ENCODE measurements at regions not wholly inside any gene's neighbourhood (a gene's known extent, or its start where the extent isn't known, plus 50 kb on each side); places are given as distances from the start of the nearest gene placed in this dataset.

DNA sequence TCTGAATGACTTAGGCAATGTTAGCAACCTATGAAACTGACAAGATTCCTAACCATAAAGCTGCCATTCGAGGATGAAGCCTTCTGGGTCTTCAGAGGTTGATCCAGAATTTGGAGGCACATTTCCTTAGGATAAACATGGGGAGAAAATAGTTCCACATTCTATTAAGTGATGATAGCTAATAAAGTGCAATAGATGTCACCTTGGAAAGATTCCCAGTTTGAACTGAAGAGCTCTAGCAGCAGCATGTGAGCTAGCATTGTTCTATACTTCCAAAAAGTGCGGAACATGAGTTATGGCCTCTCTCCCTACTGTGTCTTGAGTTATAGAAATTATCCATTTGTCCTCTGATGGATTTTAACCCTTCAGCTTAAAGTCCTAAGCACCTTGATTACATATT lies 991.4 kb upstream of the SLIT2 start:
- TF ChIP-seq, protein P1, sequence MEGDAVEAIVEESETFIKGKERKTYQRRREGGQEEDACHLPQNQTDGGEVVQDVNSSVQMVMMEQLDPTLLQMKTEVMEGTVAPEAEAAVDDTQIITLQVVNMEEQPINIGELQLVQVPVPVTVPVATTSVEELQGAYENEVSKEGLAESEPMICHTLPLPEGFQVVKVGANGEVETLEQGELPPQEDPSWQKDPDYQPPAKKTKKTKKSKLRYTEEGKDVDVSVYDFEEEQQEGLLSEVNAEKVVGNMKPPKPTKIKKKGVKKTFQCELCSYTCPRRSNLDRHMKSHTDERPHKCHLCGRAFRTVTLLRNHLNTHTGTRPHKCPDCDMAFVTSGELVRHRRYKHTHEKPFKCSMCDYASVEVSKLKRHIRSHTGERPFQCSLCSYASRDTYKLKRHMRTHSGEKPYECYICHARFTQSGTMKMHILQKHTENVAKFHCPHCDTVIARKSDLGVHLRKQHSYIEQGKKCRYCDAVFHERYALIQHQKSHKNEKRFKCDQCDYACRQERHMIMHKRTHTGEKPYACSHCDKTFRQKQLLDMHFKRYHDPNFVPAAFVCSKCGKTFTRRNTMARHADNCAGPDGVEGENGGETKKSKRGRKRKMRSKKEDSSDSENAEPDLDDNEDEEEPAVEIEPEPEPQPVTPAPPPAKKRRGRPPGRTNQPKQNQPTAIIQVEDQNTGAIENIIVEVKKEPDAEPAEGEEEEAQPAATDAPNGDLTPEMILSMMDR (conservative IDR thresholded peaks at IDR 0.05; ENCODE audit: low read length): no peak
- H3K4me3 ChIP-seq (ENCODE audit: low read length): no peak overlapping the region

DNA sequence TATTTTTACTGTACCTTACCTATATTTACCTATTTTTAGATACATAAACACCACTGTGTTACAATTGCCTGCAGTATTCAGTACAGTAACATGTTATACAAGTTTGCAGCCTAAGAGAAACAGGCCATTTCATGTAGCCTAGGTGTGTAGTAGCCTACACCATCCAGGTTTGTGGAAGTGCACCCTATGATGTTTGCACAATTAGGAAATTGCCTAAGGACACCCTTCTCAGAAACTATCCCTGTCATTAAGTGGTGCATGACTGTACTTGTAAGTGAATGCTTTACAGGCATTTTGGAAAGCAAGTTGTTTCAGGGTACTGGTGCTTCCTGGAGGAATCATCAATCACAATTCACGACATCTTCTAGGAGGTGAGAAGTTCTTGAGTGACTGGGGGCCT lies 991.8 kb upstream of the SLIT2 start:
- no peak for DNase-seq (ENCODE audit: low read depth)
- H3K4me3 ChIP-seq (ENCODE audit: low read length): no peak overlapping the region
- TF ChIP-seq, protein P1 (conservative IDR thresholded peaks at IDR 0.05; ENCODE audit: low read length): no peak

More for the DNA sequence above, 991.4 kb upstream of the SLIT2 start:
- no peak for DNase-seq (ENCODE audit: low read depth)

DNA sequence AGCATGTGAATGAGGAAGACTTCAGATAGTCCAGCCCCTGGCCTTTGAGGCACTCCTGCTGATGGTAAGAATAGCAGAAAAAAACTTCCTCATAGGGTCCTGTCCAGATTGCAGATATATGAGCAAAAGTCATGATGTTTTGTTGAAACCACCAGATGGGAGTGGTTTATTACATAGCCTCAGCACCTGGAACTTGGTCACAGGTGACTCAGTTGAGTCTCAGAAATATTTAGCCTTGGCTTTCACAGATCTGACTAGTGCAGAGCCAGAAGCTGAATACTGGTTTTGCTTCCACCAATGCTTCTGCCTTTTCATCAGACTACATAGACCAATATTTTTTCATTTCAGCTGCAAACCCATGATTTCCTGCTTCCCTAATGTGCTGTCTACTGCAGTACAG lies 994.9 kb upstream of the SLIT2 start:
- no peak overlapping the region for H3K4me3 ChIP-seq (ENCODE audit: low read length)
- DNase-seq (ENCODE audit: low read depth): no peak
- TF ChIP-seq, protein P1 (conservative IDR thresholded peaks at IDR 0.05; ENCODE audit: low read length): no peak

DNA sequence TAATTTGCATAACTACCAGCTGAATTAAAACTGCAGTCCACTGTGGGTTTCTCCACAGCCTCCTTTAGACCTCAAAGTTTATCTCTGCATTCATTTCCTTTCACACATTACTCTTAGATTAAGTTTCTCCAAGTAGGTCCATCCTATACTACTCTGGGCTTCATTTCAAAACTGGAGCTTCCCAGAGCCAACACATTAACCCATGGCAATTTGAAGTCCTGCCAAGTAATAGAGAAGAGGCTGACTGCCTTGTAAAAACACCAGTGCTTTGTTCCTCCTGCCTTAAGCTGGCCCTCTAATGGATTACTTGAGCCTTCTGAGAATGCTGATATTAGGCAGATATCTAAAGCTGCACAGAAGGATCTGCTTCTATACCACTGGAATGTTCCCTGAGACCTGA lies 997.2 kb upstream of the SLIT2 start:
- no peak for DNase-seq (ENCODE audit: low read depth)
- no peak overlapping the region for H3K4me3 ChIP-seq (ENCODE audit: low read length)
- TF ChIP-seq, protein P1 (conservative IDR thresholded peaks at IDR 0.05; ENCODE audit: low read length): no peak

DNA sequence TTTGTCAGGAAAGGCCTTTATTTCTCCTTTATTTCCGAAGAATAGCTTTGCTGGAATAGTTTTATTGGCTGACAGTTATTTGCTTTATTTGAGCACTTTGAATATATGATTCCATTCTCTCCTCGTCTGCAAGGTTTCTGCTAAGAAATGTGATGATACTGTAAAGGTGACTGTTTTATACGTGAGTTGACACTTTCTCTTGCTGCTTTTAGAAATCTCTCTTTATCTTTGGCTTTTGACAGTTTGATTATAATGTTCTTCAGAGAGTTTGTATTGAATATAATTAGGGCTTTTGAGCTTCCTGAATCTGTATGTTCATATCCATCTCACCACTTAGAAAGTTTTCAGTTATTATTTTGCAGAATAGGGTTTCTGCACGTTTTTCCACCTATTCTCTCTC lies 1003.7 kb upstream of the SLIT2 start:
- DNase-seq (ENCODE audit: low read depth): no peak
- TF ChIP-seq, protein P1 (conservative IDR thresholded peaks at IDR 0.05; ENCODE audit: low read length): no peak
- H3K4me3 ChIP-seq (ENCODE audit: low read length): no peak overlapping the region

DNA sequence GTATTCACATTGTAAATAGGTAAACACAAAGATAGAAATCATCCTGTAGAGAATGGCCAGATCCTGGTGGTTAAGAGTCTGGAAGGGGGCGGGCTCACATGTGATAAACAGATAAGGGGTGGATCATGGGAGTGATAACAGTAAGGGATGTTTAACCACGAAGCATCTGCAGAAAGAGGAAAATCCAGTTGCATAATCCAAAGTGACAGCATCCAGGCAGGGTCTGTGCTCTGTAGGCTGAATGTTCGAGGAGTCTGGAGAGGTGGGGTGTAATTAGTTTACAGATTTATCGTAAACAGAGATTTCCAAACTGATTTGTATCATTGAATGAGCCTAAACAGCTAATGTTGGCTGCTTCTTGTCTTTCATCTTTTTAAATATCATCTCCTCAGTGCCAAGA lies 1009.8 kb upstream of the SLIT2 start:
- no peak for DNase-seq (ENCODE audit: low read depth)
- H3K4me3 ChIP-seq (ENCODE audit: low read length): no peak overlapping the region
- TF ChIP-seq, protein P1 (conservative IDR thresholded peaks at IDR 0.05; ENCODE audit: low read length): no peak

DNA sequence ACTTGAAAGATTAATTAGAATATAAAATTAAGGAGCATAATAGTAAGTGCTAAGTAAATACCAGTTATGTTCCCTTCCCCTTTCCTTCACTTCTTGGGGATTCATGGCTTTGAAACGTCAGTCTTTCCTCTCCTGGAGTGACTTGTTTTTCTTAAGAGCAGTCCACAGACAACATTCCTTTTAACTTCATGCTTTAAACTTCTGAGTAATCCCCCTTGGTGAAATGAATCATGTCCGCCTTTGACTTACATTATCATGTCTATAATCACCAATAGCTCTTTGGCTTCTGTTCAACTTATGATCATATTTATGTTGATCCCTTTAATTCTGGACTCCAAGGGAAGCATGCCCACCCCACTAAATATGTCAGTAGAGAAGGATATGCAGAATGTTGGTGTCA lies 1012.1 kb upstream of the SLIT2 start:
- TF ChIP-seq, protein P1 (conservative IDR thresholded peaks at IDR 0.05; ENCODE audit: low read length): no peak
- DNase-seq (ENCODE audit: low read depth): no peak
- H3K4me3 ChIP-seq (ENCODE audit: low read length): no peak overlapping the region
